Smooth muscle cell (in vitro differentiated cells): ENCODE measurements at regions not wholly inside any gene's neighbourhood (a gene's known extent, or its start where the extent isn't known, plus 50 kb on each side); places are given as distances from the start of the nearest gene placed in this dataset.

ENCODE experiments used
- DNase-seq: peaks from one replicate; lab custom pipeline; 2025; ENCODE audit not compliant: unreplicated experiment; lab: John Stamatoyannopoulos, UW
- H2AFZ ChIP-seq: fragments of 200-600 bp; sonication (generic); 2 replicates; pipeline ENCODE4 v1.6.0; 2016; ENCODE audit warnings: antibody characterized with exemption, low read depth, mild to moderate bottlenecking
- H3F3A ChIP-seq: fragments of 200-600 bp; sonication (generic); 2 replicates; pipeline ENCODE4 v1.6.0; 2017; ENCODE audit warnings: antibody characterized with exemption, low read depth
- H3K27ac ChIP-seq: fragments of 200-600 bp; sonication (generic); 2 replicates; pipeline ENCODE4 v1.5.1; 2016; ENCODE audit warnings: low read depth, mild to moderate bottlenecking
- H3K27me3 ChIP-seq: fragments of 200-600 bp; sonication (generic); 2 replicates; pipeline ENCODE4 v1.6.1; 2016; ENCODE audit warnings: low read depth, mild to moderate bottlenecking
- H3K36me3 ChIP-seq: fragments of 200-600 bp; sonication (generic); 2 replicates; pipeline ENCODE4 v1.5.1; 2016; ENCODE audit warnings: low read depth
- H3K4me1 ChIP-seq: fragments of 200-600 bp; sonication (generic); 2 replicates; pipeline ENCODE4 v1.5.1; 2016; ENCODE audit warnings: low read depth
- H3K4me2 ChIP-seq: fragments of 200-600 bp; sonication (generic); 2 replicates; pipeline ENCODE4 v1.6.0; 2016; ENCODE audit warnings: mild to moderate bottlenecking
- H3K4me3 ChIP-seq: fragments of 200-600 bp; sonication (generic); 2 replicates; pipeline ENCODE4 v1.5.1; 2016; ENCODE audit warnings: mild to moderate bottlenecking
- H3K79me2 ChIP-seq: fragments of 200-600 bp; sonication (generic); 2 replicates; pipeline ENCODE4 v1.6.0; 2016; ENCODE audit warnings: low read depth, mild to moderate bottlenecking
- H3K9ac ChIP-seq: fragments of 200-600 bp; sonication (generic); 2 replicates; pipeline ENCODE4 v1.6.0; 2016; ENCODE audit warnings: low read depth
- H3K9me3 ChIP-seq: fragments of 200-600 bp; sonication (generic); replicated peaks from 2 replicates; pipeline ENCODE4 v1.5.1; 2016; ENCODE audit warnings: low read depth
- H4K20me1 ChIP-seq: fragments of 200-600 bp; sonication (generic); 2 replicates; pipeline ENCODE4 v1.6.0; 2016; ENCODE audit warnings: low read depth
- CTCF ChIP-seq: fragments of 200-600 bp; sonication (generic); IDR thresholded peaks from 2 replicates; pipeline ENCODE4 v1.5.1; 2017; ENCODE audit warnings: borderline replicate concordance, mild to moderate bottlenecking, antibody characterized with exemption; ENCODE audit not compliant: insufficient read depth, poor library complexity, severe bottlenecking
- WGBS: methylation state at CpG from one replicate; pipeline ENCODE4 v1.1.7; 2016; ENCODE audit warnings: low lambda C conversion rate; 5-methylcytosine and 5-hydroxymethylcytosine counted together

GRCh38 chr2:189253836-189254235 lies 74.3 kb upstream of the COL5A2 start:
- Histone ChIP-seq H3K27me3 (no peaks in the 10 kb centered on the region), H2AFZ (peak overlapping the region; percentile 20), H3K4me2 (peak overlapping the region; percentile 73), H3K36me3 (no peaks in the 10 kb centered on the region), H3K79me2 (no peaks in the 10 kb centered on the region), H3K4me1 (peaks cover 6% of the 10 kb centered on the region), H3K27ac (peak overlapping the region; percentile 85), H3K9ac (peak overlapping the region; percentile 70), H4K20me1 (no peaks in the 10 kb centered on the region), H3F3A (no peaks in the 10 kb centered on the region), H3K9me3 (no peaks in the 10 kb centered on the region), H3K4me3 (no peak overlapping the region)
- no peak for TF ChIP-seq CTCF
- DNase-seq = no peak

GRCh38 chr2:189254268-189254883 lies 74.8 kb upstream of the COL5A2 start:
- H3K4me2 ChIP-seq = peak overlapping the region; percentile 73
- no peak for TF ChIP-seq CTCF
- H3K79me2 ChIP-seq = no peaks in the 10 kb centered on the region
- WGBS = 31% methylated on average over 4 of the region's 4 CpGs
- H3K4me3 ChIP-seq = no peak overlapping the region
- H3K9ac ChIP-seq = peak overlapping the region; percentile 70
- H3K27ac ChIP-seq = peak overlapping the region; percentile 85
- no peaks in the 10 kb centered on the region for H3K27me3 ChIP-seq
- peaks cover 6% of the 10 kb centered on the region for H3K4me1 ChIP-seq
- peak overlapping the region; percentile 20 for H2AFZ ChIP-seq
- no peaks in the 10 kb centered on the region for H4K20me1 ChIP-seq
- H3K36me3 ChIP-seq = no peaks in the 10 kb centered on the region
- no peaks in the 10 kb centered on the region for H3F3A ChIP-seq
- peak; percentile 28 for DNase-seq
- H3K9me3 ChIP-seq = no peaks in the 10 kb centered on the region

GRCh38 chr2:189255711-189256110 lies 76.2 kb upstream of the COL5A2 start:
- DNase-seq = no peak
- Histone ChIP-seq H3K79me2 (no peaks in the 10 kb centered on the region), H3K4me2 (no peak overlapping the region), H3K4me1 (peaks cover 6% of the 10 kb centered on the region), H3K27ac (no peak overlapping the region), H3K9me3 (no peaks in the 10 kb centered on the region), H4K20me1 (no peaks in the 10 kb centered on the region), H3K4me3 (no peak overlapping the region), H3K27me3 (no peaks in the 10 kb centered on the region), H3F3A (no peaks in the 10 kb centered on the region), H2AFZ (no peak overlapping the region), H3K9ac (no peak overlapping the region), H3K36me3 (no peaks in the 10 kb centered on the region)
- WGBS = 97% methylated on average over 3 of the region's 3 CpGs
- TF ChIP-seq CTCF = no peak
